ENCODE measurements at regions not wholly inside any gene's neighbourhood (a gene's known extent, or its start where the extent isn't known, plus 50 kb on each side); places are given as distances from the start of the nearest gene placed in this dataset.
"Not testable (repeated sequence)": the region's sequence is repeated elsewhere in the genome, so short reads cannot be mapped to it uniquely, and the experiment has no call there.

DNA sequence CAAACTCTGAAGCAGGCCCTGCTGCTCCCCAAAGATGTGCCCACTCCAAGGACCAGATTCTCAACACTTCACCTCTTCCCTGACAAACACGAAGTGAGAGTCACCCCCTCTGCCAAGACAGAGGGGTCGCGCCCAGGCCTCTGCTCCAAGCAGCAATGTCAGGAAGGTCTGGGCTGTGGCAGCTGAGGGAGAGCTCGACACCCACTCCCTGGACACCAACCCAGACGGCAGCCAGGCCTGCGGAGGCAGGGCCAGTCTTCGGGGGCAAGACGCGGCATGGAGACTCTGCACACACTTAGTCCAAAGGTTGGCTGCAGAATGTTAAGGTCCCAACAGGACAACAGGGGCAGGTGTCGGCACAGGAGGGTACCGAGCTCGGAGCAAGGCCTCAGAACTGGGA, 144.2 kb downstream of the DLL1 start:
- peaks cover 14% of the 10 kb centered on the region for H3K27me3 ChIP-seq (ENCODE audit: insufficient read depth, low read length, poor library complexity)
- no peak overlapping the region for H3K4me3 ChIP-seq (ENCODE audit: low read depth in 1 of 2, low read length in 2 of 2)
- no peaks in the 10 kb centered on the region for H3K9me3 ChIP-seq (ENCODE audit: insufficient read depth, low read length, severe bottlenecking)
- TF ChIP-seq EZH2 (IDR thresholded peaks at IDR 0.05; ENCODE audit: borderline replicate concordance, low read depth, low read length, severe bottlenecking): no peak
- TF ChIP-seq, protein P1, sequence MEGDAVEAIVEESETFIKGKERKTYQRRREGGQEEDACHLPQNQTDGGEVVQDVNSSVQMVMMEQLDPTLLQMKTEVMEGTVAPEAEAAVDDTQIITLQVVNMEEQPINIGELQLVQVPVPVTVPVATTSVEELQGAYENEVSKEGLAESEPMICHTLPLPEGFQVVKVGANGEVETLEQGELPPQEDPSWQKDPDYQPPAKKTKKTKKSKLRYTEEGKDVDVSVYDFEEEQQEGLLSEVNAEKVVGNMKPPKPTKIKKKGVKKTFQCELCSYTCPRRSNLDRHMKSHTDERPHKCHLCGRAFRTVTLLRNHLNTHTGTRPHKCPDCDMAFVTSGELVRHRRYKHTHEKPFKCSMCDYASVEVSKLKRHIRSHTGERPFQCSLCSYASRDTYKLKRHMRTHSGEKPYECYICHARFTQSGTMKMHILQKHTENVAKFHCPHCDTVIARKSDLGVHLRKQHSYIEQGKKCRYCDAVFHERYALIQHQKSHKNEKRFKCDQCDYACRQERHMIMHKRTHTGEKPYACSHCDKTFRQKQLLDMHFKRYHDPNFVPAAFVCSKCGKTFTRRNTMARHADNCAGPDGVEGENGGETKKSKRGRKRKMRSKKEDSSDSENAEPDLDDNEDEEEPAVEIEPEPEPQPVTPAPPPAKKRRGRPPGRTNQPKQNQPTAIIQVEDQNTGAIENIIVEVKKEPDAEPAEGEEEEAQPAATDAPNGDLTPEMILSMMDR (IDR thresholded peaks at IDR 0.05; ENCODE audit: borderline replicate concordance, extremely low read depth, low read length, poor library complexity, severe bottlenecking): no peak
- no peaks in the 10 kb centered on the region for H3K36me3 ChIP-seq (ENCODE audit: insufficient read depth, low read length)
- no peaks in the 10 kb centered on the region for H3K79me2 ChIP-seq (ENCODE audit: insufficient read depth, low read length)
- no peak for ATAC-seq (ENCODE audit: insufficient read depth, low read depth)
- H4K20me1 ChIP-seq (ENCODE audit: insufficient read depth, low read length): 0 out of 2 replicates have a peak, but pooled peaks cover 3% of the 10 kb centered on the region
- H3K4me1 ChIP-seq (ENCODE audit: insufficient read depth, low read length): peaks cover 10% of the 10 kb centered on the region; the same call in 1 of the 2 replicates
- H3K9ac ChIP-seq (ENCODE audit: low read depth, low read length): no peak overlapping the region
- no peak for DNase-seq
- no peak overlapping the region for H3K27ac ChIP-seq (ENCODE audit: low read length)
- H3K4me2 ChIP-seq (ENCODE audit: insufficient read depth, low read length): no peak overlapping the region
- H2AFZ ChIP-seq (ENCODE audit: low read depth, low read length): no peak overlapping the region

DNA sequence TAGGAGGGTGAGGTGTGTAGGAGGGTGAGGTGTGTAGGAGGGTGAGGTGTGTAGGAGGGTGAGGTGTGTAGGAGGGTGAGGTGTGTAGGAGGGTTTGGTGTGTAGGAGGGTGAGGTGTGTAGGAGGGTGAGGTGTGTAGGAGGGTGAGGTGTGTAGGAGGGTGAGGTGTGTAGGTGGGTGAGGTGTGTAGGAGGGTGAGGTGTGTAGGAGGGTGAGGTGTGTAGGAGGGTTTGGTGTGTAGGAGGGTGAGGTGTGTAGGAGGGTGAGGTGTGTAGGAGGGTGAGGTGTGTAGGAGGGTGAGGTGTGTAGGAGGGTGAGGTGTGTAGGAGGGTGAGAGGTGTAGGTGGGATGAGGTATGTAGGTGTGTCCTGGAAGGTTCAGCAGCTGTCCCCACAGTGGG, 144.7 kb downstream of the DLL1 start:
- not testable (repeated sequence) for H4K20me1 ChIP-seq (ENCODE audit: insufficient read depth, low read length); H3K4me2 ChIP-seq (ENCODE audit: insufficient read depth, low read length); ATAC-seq (ENCODE audit: insufficient read depth, low read depth); H3K4me1 ChIP-seq (ENCODE audit: insufficient read depth, low read length); DNase-seq; H3K27ac ChIP-seq (ENCODE audit: low read length); H3K79me2 ChIP-seq (ENCODE audit: insufficient read depth, low read length); H3K4me3 ChIP-seq (ENCODE audit: low read depth in 1 of 2, low read length in 2 of 2); H3K9ac ChIP-seq (ENCODE audit: low read depth, low read length); H2AFZ ChIP-seq (ENCODE audit: low read depth, low read length); H3K9me3 ChIP-seq (ENCODE audit: insufficient read depth, low read length, severe bottlenecking); H3K36me3 ChIP-seq (ENCODE audit: insufficient read depth, low read length)
- H3K27me3 ChIP-seq (ENCODE audit: insufficient read depth, low read length, poor library complexity): peaks cover 14% of the 10 kb centered on the region

DNA sequence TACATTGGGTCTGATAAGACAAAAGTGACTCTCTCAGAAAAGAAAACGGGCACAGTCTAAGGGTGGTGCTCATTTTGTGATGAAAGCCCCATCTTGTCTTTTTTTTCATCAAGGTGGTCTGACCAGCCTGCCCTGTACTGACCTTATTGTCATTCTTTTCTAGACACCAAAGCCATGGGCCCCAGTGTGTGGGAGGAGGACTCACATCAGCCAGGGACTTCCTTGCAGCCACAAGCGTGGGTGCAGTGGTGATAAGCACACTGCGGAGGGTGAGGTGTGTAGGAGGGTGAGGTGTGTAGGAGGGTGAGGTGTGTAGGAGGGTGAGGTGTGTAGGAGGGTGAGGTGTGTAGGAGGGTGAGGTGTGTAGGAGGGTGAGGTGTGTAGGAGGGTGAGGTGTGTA, 145.2 kb downstream of the DLL1 start:
- not testable (repeated sequence) for H3K9ac ChIP-seq (ENCODE audit: low read depth, low read length); H3K4me3 ChIP-seq (ENCODE audit: low read depth in 1 of 2, low read length in 2 of 2); H3K4me2 ChIP-seq (ENCODE audit: insufficient read depth, low read length); ATAC-seq (ENCODE audit: insufficient read depth, low read depth); DNase-seq; H3K79me2 ChIP-seq (ENCODE audit: insufficient read depth, low read length); H3K27ac ChIP-seq (ENCODE audit: low read length); H4K20me1 ChIP-seq (ENCODE audit: insufficient read depth, low read length); H3K9me3 ChIP-seq (ENCODE audit: insufficient read depth, low read length, severe bottlenecking); H3K4me1 ChIP-seq (ENCODE audit: insufficient read depth, low read length); H3K36me3 ChIP-seq (ENCODE audit: insufficient read depth, low read length); H2AFZ ChIP-seq (ENCODE audit: low read depth, low read length)
- H3K27me3 ChIP-seq (ENCODE audit: insufficient read depth, low read length, poor library complexity): peaks cover 14% of the 10 kb centered on the region

DNA sequence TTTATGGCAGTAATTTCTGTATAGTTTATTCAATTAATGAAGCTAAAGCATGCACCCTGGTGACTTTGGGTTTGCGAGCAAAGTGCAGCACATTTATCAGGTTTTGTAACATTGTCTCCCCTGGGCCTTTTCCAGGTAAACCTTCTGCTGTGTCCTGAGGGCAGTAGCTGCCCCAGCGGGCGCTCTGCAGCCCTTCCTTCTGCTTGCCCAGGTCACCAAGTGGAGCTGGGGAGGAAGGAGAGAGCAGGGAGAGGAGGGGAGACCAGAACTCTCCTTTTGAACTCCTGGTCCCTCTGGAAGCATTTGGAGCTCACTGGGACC, 145.6 kb downstream of the DLL1 start:
- Histone ChIP-seq H3K9ac (ENCODE audit: low read depth, low read length) (no peak overlapping the region), H3K4me2 (ENCODE audit: insufficient read depth, low read length) (no peak overlapping the region), H3K27ac (ENCODE audit: low read length) (no peak overlapping the region), H3K9me3 (ENCODE audit: insufficient read depth, low read length, severe bottlenecking) (no peaks in the 10 kb centered on the region), H3K4me1 (ENCODE audit: insufficient read depth, low read length) (peaks cover 10% of the 10 kb centered on the region; the same call in 1 of the 2 replicates), H4K20me1 (ENCODE audit: insufficient read depth, low read length) (0 out of 2 replicates have a peak, but pooled peaks cover 3% of the 10 kb centered on the region), H2AFZ (ENCODE audit: low read depth, low read length) (no peak overlapping the region), H3K36me3 (ENCODE audit: insufficient read depth, low read length) (no peaks in the 10 kb centered on the region), H3K79me2 (ENCODE audit: insufficient read depth, low read length) (no peaks in the 10 kb centered on the region), H3K4me3 (ENCODE audit: low read depth in 1 of 2, low read length in 2 of 2) (no peak overlapping the region), H3K27me3 (ENCODE audit: insufficient read depth, low read length, poor library complexity) (peaks cover 14% of the 10 kb centered on the region)
- ATAC-seq (ENCODE audit: insufficient read depth, low read depth) (no peak), DNase-seq (no peak)
- TF ChIP-seq, protein P1 (IDR thresholded peaks at IDR 0.05; ENCODE audit: borderline replicate concordance, extremely low read depth, low read length, poor library complexity, severe bottlenecking): no peak
- TF ChIP-seq EZH2 (IDR thresholded peaks at IDR 0.05; ENCODE audit: borderline replicate concordance, low read depth, low read length, severe bottlenecking): no peak

Data from DND-41 (cell line).